ENCODE measurements at regions not wholly inside any gene's neighbourhood (a gene's known extent, or its start where the extent isn't known, plus 50 kb on each side); places are given as distances from the start of the nearest gene placed in this dataset.

DNA sequence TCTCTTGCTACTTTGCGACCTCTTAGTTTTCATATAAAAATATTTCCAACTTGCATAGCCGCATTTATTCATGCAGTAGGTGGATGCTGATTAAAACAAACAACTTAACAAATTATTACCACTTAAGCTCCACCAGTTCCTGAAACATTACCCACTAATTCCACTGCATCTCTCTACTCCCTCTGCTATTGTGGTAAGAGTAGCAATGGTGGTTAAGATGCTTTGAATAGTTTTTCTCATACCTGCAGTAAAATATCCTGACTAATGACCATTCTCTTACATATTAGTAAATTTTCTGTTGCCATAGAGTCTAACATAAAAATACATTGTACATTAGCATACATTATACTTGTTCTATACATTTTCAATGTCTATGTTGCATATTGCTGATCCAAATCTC is 397.6 kb upstream of the PLSCR5 start:
- no peak overlapping the region for H3K4me3 Mint-ChIP-seq
- no peak for DNase-seq
- no peak overlapping the region for H3K27ac Mint-ChIP-seq
- no peak for ATAC-seq (replicated peaks)
- H3K9me3 Mint-ChIP-seq, result peaks cover 0 to 5% of the 10 kb centered on the region in 2 donors
- no peaks in the 10 kb centered on the region for H3K27me3 Mint-ChIP-seq
- no peaks in the 10 kb centered on the region for H3K36me3 Mint-ChIP-seq
- no peaks in the 10 kb centered on the region for H3K4me1 Mint-ChIP-seq

DNA sequence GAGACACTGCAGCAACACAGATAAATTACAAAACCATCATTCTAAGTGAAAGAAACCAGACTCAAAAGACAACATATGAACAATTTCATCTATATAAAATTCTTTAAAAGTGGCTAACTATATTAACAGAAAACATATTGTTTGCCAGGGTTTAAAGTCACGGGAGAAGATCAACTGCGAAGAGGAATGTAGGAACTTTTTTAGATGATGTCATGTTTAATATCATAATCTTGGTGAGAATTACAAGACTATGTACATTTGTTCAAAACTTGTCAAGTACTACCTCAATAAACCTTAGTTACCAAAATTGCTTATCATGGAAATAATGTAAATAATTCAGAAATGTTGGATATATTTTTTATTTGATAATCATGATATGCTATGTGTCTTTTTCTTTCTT is 395.1 kb upstream of the PLSCR5 start:
- no peaks in the 10 kb centered on the region for H3K27me3 Mint-ChIP-seq
- H3K9me3 Mint-ChIP-seq, result peaks cover 0 to 5% of the 10 kb centered on the region in 2 donors
- H3K36me3 Mint-ChIP-seq, result no peaks in the 10 kb centered on the region
- no peak overlapping the region for H3K4me3 Mint-ChIP-seq
- ATAC-seq (replicated peaks) (no peak), DNase-seq (no peak)
- H3K4me1 Mint-ChIP-seq, result no peaks in the 10 kb centered on the region
- no peak overlapping the region for H3K27ac Mint-ChIP-seq

DNA sequence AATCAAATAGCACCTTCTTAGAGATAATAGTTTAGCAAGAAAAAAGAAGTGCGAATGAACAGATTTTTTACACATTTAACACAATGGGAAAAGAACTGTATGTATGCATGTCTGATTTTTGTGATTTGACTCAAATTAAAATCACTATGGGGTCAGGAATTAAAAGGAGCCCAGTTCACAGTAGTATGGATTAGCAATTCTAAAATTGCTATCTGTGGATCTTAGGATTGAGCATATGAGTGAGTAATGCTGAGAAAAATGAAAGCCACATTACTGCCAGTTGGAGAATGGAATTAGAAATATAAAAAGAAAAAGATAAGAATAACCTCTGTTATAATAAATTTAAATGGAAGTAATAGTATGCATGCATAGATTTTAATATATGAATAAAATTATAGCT is 386.8 kb upstream of the PLSCR5 start:
- Mint-ChIP-seq H3K27ac (no peak overlapping the region), H3K36me3 (no peaks in the 10 kb centered on the region), H3K9me3 (peaks cover 4 to 6% of the 10 kb centered on the region in 2 donors), H3K4me3 (no peak overlapping the region), H3K4me1 (no peaks in the 10 kb centered on the region), H3K27me3 (no peaks in the 10 kb centered on the region)
- no peak for DNase-seq
- ATAC-seq (replicated peaks), result no peak

DNA sequence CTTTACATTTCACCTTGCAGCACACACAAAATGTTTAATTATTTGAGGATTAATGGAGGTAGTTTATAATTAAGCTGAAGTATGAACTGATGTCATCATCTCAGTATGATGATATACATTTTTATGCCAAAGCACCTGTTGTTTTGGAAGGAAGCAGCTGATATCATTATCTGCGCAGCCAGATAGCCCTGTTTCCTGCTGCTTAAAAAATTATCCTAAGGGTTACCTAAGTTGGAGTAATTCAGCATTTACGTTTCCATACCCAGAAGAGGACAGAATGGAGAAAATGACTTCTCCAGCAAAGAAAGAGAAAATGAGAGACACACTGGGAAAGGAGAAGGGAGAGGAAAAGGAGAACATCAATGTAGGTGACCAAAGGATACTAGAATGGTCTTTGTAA is 370.3 kb upstream of the PLSCR5 start:
- peaks cover 3 to 6% of the 10 kb centered on the region in 2 donors for H3K9me3 Mint-ChIP-seq
- H3K4me1 Mint-ChIP-seq, result no peaks in the 10 kb centered on the region
- ATAC-seq (replicated peaks), result no peak
- no peak for DNase-seq
- H3K36me3 Mint-ChIP-seq, result no peaks in the 10 kb centered on the region
- no peak overlapping the region for H3K4me3 Mint-ChIP-seq
- no peaks in the 10 kb centered on the region for H3K27me3 Mint-ChIP-seq
- no peak overlapping the region for H3K27ac Mint-ChIP-seq

DNA sequence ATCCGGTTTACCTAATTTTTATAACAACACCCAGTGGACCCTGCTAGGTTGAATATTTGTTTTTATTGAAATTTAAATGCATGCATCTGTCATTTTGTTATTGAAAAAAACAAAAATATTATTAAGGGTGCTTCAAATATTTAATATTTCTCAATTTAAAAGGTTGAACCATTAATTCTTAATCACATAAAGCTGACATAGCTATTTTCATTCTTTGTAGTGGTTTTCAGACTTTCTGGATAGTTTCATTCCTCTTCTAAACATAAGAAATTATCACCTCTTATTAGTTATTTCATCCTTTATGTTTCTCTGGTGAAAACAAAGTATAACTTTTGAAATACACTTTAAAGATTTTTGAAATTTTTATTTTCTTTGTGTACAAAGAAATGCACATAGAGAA is 369.9 kb upstream of the PLSCR5 start:
- H3K36me3 Mint-ChIP-seq, result no peaks in the 10 kb centered on the region
- no peaks in the 10 kb centered on the region for H3K27me3 Mint-ChIP-seq
- no peaks in the 10 kb centered on the region for H3K4me1 Mint-ChIP-seq
- no peak for ATAC-seq (replicated peaks)
- no peak for DNase-seq
- no peak overlapping the region for H3K4me3 Mint-ChIP-seq
- no peak overlapping the region for H3K27ac Mint-ChIP-seq
- H3K9me3 Mint-ChIP-seq, result peaks cover 0 to 6% of the 10 kb centered on the region in 2 donors

DNA sequence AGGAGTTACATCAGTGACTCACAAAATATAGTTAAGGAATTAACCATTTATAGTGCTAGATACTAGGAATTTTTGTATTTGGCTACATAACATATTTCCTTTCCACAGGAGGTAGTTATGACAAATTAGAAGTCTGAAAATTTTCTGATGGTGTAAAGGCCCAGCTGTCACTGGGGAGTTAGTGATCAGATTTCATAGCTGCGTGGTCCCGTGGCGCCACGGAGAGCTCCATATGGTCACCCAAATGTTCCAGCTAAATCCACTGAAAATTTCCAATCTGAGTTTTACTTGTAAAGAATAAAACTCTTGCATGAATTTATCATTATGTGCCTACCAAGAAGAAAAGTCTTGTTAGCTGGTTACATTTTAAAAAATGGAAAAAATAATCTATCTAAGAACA is 368.9 kb upstream of the PLSCR5 start:
- Mint-ChIP-seq H3K9me3 (peaks cover 0 to 6% of the 10 kb centered on the region in 2 donors), H3K27me3 (no peaks in the 10 kb centered on the region), H3K36me3 (no peaks in the 10 kb centered on the region), H3K4me1 (no peaks in the 10 kb centered on the region), H3K27ac (no peak overlapping the region), H3K4me3 (no peak overlapping the region)
- DNase-seq, result no peak
- no peak for ATAC-seq (replicated peaks)

DNA sequence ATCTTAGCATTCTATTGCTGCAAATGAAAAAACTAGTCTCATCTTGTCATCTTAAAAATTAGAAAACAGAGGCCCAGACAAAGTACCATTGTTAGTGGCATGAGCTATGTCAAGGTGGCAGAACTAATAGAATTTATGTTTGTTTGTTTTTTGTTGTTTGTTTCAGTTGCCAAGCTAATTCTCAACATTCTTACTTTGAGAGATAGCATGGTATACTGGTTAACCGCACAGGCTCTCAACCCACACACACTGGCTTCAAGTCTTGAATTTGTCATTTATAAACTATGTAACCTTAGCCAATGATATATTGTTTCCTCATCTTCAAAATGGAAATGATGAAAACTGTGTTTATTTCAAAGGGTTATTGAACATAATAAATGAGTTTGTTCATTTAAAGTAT is 367.6 kb upstream of the PLSCR5 start:
- Mint-ChIP-seq H3K9me3 (peaks cover 0 to 6% of the 10 kb centered on the region in 2 donors), H3K27me3 (no peaks in the 10 kb centered on the region), H3K4me3 (no peak overlapping the region), H3K27ac (no peak overlapping the region), H3K36me3 (no peaks in the 10 kb centered on the region), H3K4me1 (no peaks in the 10 kb centered on the region)
- ATAC-seq (replicated peaks) (no peak), DNase-seq (no peak)

DNA sequence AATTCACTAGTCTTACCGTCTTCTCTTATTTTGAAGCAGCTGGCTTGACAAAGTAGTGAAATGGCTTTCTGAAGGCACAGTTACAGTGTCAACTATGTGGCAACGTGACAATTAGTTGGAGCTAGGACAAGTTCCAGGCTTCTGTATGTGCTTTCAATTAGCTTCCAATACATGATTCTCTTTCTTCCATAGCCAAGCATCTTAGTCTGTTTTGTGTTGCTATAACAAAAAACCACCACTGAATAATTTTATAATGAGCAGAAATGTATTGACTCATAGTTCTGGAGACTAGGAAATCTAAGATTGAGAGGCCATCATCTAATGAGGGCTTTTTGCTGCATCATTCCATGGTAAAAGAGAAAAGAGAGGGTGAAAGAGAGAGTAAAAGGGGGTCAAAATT is 365.1 kb upstream of the PLSCR5 start:
- DNase-seq (no peak), ATAC-seq (replicated peaks) (no peak)
- no peak overlapping the region for H3K4me3 Mint-ChIP-seq
- H3K27me3 Mint-ChIP-seq, result no peaks in the 10 kb centered on the region
- H3K36me3 Mint-ChIP-seq, result no peaks in the 10 kb centered on the region
- H3K27ac Mint-ChIP-seq, result no peak overlapping the region
- no peaks in the 10 kb centered on the region for H3K4me1 Mint-ChIP-seq
- H3K9me3 Mint-ChIP-seq, result peaks cover 0 to 2% of the 10 kb centered on the region in 2 donors

DNA sequence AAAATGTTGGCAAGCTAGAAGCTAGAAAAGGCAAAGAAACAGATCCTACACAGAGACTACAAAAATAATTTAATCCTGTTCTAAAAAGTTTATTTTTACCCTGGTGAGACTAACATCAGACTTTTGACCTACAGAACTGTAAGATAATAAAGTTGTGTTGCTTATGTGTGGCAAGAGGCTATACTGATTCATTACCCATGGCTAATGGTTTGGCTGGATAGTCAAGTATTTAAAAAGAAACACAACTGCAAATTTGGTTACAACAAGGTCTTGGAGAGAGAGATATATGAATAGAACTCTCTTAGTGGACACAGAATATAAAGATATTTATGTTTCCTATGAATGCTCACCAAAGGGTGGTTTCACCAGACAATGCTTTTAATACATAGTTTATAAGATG is 364.2 kb upstream of the PLSCR5 start:
- Mint-ChIP-seq H3K27ac (no peak overlapping the region), H3K36me3 (no peaks in the 10 kb centered on the region), H3K9me3 (peaks cover 2 to 4% of the 10 kb centered on the region in 2 donors), H3K27me3 (no peaks in the 10 kb centered on the region), H3K4me3 (no peak overlapping the region), H3K4me1 (no peaks in the 10 kb centered on the region)
- DNase-seq, result no peak
- no peak for ATAC-seq (replicated peaks)

DNA sequence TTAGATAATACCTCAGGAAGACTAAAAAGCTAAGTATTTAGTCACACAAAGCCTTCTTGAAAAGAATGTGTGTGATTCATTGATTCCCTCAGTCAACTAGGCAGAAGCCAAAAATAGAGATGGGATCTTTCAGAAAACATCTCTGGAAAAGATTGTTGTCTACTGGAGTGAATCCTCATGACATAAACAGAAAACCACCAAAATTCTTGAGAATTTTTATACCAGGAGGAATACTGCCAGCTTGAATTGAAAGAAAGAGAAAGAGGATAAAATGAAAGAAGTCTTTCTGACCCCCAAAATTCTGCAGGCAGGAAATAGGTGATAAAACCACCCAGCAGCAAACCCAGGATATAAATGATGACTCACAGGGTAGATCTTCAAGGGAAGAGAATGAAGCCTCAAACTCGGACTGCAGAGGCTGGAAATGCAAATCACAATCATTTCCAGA is 363.1 kb upstream of the PLSCR5 start:
- Mint-ChIP-seq H3K27me3 (no peaks in the 10 kb centered on the region), H3K4me3 (no peak overlapping the region), H3K9me3 (peaks cover 3 to 5% of the 10 kb centered on the region in 2 donors), H3K36me3 (no peaks in the 10 kb centered on the region), H3K27ac (no peak overlapping the region), H3K4me1 (no peaks in the 10 kb centered on the region)
- DNase-seq, result no peak
- ATAC-seq (replicated peaks), result no peak

DNA sequence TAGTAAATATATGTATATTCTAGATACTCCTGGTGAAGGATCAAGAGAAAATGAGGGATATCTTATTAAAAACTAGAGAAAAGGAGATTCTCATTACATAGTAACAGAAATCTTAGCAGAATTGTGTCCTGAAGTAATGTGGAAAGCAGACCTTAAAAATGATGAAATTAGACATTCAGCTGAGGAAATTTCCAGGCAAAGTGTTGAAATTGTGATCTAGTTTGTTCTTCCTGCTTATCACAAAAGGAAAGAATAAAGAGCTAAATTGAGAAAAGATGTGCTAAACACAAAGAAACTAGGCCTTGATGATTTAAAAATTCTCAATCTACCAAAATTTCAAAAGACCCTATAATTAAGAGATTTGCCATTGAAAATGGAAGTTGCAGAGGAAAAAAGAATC is 362.6 kb upstream of the PLSCR5 start:
- Mint-ChIP-seq H3K36me3 (no peaks in the 10 kb centered on the region), H3K4me3 (no peak overlapping the region), H3K4me1 (no peaks in the 10 kb centered on the region), H3K27ac (no peak overlapping the region), H3K9me3 (peaks cover 3 to 5% of the 10 kb centered on the region in 2 donors), H3K27me3 (no peaks in the 10 kb centered on the region)
- no peak for DNase-seq
- no peak for ATAC-seq (replicated peaks)

DNA sequence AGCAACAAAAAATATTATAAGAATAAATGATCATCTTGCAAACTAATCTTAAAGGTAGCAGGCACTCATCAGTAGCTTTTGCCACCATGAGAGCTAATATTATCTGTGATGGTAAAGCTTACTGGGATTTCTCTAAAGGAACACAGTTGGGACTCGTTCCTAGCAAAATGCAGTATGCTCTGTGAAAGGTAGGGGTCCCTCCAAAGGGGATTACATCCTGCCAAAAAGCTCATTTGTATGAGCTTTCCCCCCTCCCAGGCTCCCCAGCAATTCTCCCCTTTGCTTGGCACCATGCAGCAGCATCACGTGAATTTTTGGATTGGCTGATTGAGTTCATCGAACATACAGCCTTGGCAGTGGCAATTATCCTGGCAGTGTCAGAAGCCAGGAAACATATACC is 361.0 kb upstream of the PLSCR5 start:
- no peaks in the 10 kb centered on the region for H3K4me1 Mint-ChIP-seq
- no peak overlapping the region for H3K27ac Mint-ChIP-seq
- H3K27me3 Mint-ChIP-seq, result no peaks in the 10 kb centered on the region
- H3K36me3 Mint-ChIP-seq, result no peaks in the 10 kb centered on the region
- H3K9me3 Mint-ChIP-seq, result peaks cover 3 to 5% of the 10 kb centered on the region in 2 donors
- DNase-seq (no peak), ATAC-seq (replicated peaks) (no peak)
- no peak overlapping the region for H3K4me3 Mint-ChIP-seq

DNA sequence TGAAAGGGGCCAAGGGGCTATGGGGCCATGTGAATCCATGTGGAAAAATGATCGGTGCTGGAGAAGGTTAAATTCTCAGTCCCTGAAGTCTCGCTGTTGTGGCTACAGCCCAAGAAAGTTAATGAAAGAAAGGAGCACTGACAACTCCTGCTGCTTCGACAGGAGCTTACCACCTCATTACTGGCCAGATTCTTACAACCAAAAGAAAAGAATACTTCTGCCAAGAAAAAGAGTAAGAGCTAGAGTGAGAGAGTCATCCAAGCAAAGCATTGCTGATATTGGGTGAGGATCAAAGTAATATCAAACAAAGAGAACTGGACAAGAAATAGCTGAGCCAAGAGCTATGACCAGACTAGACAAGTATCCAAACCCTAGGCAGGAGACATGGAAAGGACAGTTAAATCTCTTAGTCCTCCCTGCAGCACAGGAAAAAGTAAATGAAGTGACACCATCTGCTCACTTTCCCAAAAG is 348.4 kb upstream of the PLSCR5 start:
- Mint-ChIP-seq H3K9me3 (no peaks in the 10 kb centered on the region), H3K36me3 (no peaks in the 10 kb centered on the region), H3K27ac (no peak overlapping the region), H3K4me3 (no peak overlapping the region), H3K4me1 (no peaks in the 10 kb centered on the region), H3K27me3 (no peaks in the 10 kb centered on the region)
- DNase-seq (no peak), ATAC-seq (replicated peaks) (no peak)

DNA sequence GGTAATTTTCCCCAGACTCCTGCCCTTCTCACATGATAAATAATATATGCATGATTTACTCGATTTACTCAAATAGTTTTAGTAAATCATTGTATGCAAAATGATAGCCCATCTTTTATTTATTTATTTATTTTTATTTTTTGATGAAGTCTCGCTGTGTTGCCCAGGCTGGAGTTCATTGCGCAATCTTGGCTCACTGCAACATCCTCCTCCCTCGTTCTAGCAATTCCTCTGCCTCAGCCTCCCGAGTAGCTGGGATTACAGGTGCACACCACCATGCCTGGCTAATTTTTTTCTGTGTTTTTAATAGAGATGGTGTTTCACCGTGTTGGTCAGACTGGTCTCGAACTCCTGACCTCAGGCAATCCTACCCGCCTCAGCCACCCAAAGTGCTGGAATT is 343.8 kb upstream of the PLSCR5 start:
- H3K27ac Mint-ChIP-seq, result no peak overlapping the region
- DNase-seq (no peak), ATAC-seq (replicated peaks) (no peak)
- H3K9me3 Mint-ChIP-seq, result peaks cover 0 to 1% of the 10 kb centered on the region in 2 donors
- H3K4me1 Mint-ChIP-seq, result no peaks in the 10 kb centered on the region
- no peaks in the 10 kb centered on the region for H3K27me3 Mint-ChIP-seq
- H3K36me3 Mint-ChIP-seq, result no peaks in the 10 kb centered on the region
- H3K4me3 Mint-ChIP-seq, result no peak overlapping the region

DNA sequence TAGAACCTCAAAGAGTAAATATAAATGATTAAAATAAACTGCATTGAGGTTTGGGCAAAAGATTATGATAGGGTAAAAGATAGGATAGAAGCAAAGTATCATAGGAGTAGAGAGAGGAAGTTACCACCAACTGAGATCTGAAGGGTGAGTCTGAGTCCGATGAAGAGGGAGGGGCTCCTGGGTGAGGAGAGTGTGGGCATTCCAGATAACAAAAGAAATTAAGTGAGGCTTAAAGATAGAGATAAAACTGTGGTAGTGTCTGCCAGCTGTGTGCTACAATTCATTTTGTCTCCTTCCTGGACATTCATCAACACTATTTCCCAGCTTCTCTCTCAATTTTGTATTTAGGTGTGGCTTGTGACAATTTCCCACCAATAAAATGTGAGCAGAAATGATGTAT is 343.0 kb upstream of the PLSCR5 start:
- H3K27me3 Mint-ChIP-seq, result no peaks in the 10 kb centered on the region
- no peak overlapping the region for H3K4me3 Mint-ChIP-seq
- H3K4me1 Mint-ChIP-seq, result no peaks in the 10 kb centered on the region
- peaks cover 0 to 1% of the 10 kb centered on the region in 2 donors for H3K9me3 Mint-ChIP-seq
- H3K36me3 Mint-ChIP-seq, result no peaks in the 10 kb centered on the region
- ATAC-seq (replicated peaks) (no peak), DNase-seq (no peak)
- H3K27ac Mint-ChIP-seq, result no peak overlapping the region

DNA sequence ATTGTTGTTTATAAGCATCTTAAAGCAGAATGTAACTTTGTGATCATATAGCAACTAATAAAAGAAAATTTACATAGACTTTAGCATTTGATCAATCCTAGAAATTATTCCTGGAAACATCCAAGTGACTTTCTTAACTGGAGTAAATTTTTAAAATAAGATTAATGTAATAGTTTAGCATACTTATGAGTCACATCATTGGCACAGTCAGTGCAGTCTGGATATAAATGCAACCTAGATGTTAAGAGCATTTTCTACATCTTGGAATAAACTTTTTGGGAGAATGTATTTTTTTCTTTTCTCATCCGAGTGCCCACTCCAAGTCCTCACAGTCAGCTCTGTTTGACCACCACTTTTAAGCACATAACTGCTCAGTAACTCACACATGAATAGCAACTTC is 324.6 kb upstream of the PLSCR5 start:
- ATAC-seq (replicated peaks) (no peak), DNase-seq (no peak)
- no peaks in the 10 kb centered on the region for H3K9me3 Mint-ChIP-seq
- H3K36me3 Mint-ChIP-seq, result no peaks in the 10 kb centered on the region
- H3K4me1 Mint-ChIP-seq, result no peaks in the 10 kb centered on the region
- H3K4me3 Mint-ChIP-seq, result no peak overlapping the region
- no peak overlapping the region for H3K27ac Mint-ChIP-seq
- H3K27me3 Mint-ChIP-seq, result no peaks in the 10 kb centered on the region

Measured in stimulated activated naive B cell treated with anti-CD40 and anti-IgM and Interleukin-4, amounts not matched to agents 10 μg/mL and 1 μg/mL and 100 μg/mL, for 72 hours (primary cell).